ENCODE measurements at regions not wholly inside any gene's neighbourhood (a gene's known extent, or its start where the extent isn't known, plus 50 kb on each side); places are given as distances from the start of the nearest gene placed in this dataset.

GRCh38 chr18:10371165-10371564, 83.3 kb upstream of the APCDD1 start:
- no peak for TF ChIP-seq CTCF (conservative IDR thresholded peaks at IDR 0.05; ENCODE audit: low read depth, low read length)
- DNase-seq (ENCODE audit: low read depth), result no peak

GRCh38 chr18:10374195-10374594, 80.2 kb upstream of the APCDD1 start:
- TF ChIP-seq CTCF (conservative IDR thresholded peaks at IDR 0.05; ENCODE audit: low read depth, low read length), result no peak
- DNase-seq (ENCODE audit: low read depth), result no peak

More at GRCh38 chr18:10371165-10371564, 83.3 kb upstream of the APCDD1 start:
- no peak overlapping the region for H3K4me3 ChIP-seq (ENCODE audit: low read depth, low read length)

DNA sequence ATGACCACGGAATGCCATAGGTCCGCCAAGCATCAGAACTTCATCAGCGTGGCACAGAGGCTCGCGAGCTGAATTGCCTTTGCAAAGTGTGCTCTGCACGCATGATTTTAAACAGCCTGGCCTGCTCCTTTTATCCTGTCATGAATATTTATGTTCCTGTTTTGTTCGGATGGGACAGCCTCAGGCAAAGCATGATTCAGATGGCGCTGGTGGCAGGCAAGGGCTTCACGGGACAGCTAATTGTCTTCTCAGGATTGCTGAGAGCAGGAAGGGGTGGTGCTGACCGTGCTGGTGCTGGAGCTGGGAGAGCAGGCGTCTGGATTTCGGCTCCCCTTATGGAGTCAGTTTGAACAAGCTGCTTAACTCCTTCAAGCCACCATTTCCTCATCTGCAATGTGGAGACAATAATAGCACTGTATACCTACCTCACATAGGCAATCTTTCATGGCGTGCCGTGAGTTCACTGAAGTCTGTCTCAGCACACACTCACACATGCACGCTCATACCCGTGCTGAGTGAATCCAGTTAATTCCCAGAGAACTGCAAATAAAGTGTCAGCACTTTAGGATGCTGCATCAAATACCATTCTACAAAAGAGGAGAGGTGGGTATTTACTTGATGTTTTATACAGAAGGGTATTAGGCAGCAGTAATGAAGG, 79.7 kb upstream of the APCDD1 start:
- no peak for TF ChIP-seq CTCF (conservative IDR thresholded peaks at IDR 0.05; ENCODE audit: low read depth, low read length)
- DNase-seq (ENCODE audit: low read depth), result no peak
- no peak overlapping the region for H3K4me3 ChIP-seq (ENCODE audit: low read depth, low read length)

More at GRCh38 chr18:10374195-10374594, 80.2 kb upstream of the APCDD1 start:
- no peak overlapping the region for H3K4me3 ChIP-seq (ENCODE audit: low read depth, low read length)

DNA sequence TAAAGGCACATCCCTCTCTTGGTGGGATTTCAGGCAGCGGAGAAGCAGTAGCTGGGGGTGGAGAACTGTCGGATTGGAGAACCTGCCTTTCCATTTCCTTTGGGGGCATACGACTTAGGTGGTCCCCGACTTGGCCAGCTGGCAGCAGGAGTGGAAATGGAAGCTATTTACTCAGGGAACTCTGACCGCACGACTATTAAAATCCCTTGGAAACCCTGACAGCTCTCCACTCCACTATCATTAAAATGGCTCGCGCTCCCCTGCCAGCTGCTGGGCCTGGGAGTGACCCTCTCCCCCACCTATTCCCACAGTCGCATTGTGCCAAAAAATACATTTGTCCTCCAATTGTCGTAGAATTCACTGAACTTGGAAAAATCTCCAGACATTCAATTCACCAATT, 77.7 kb upstream of the APCDD1 start:
- no peak for DNase-seq (ENCODE audit: low read depth)
- TF ChIP-seq CTCF (conservative IDR thresholded peaks at IDR 0.05; ENCODE audit: low read depth, low read length), result no peak
- H3K4me3 ChIP-seq (ENCODE audit: low read depth, low read length), result no peak overlapping the region

DNA sequence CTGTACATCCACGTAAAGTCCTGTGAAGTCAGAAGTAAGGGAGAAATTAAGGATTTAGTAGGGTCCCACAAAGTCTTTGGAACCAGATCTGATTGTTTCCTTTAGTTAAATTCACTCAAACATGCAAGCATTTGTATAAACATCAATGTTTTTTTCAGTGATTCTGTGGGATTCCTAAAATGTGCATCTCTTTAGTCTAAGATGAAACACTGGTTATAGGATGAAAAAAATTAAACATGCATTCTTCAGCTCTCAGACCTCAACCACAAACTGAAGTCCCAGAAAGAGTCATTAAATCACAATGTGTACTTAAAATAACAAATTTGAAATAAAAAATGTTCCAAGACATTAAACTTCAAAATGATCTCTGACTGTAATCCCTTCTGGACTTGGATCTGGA, 76.5 kb upstream of the APCDD1 start:
- H3K4me3 ChIP-seq (ENCODE audit: low read depth, low read length), result no peak overlapping the region
- no peak for TF ChIP-seq CTCF (conservative IDR thresholded peaks at IDR 0.05; ENCODE audit: low read depth, low read length)
- DNase-seq (ENCODE audit: low read depth), result no peak

DNA sequence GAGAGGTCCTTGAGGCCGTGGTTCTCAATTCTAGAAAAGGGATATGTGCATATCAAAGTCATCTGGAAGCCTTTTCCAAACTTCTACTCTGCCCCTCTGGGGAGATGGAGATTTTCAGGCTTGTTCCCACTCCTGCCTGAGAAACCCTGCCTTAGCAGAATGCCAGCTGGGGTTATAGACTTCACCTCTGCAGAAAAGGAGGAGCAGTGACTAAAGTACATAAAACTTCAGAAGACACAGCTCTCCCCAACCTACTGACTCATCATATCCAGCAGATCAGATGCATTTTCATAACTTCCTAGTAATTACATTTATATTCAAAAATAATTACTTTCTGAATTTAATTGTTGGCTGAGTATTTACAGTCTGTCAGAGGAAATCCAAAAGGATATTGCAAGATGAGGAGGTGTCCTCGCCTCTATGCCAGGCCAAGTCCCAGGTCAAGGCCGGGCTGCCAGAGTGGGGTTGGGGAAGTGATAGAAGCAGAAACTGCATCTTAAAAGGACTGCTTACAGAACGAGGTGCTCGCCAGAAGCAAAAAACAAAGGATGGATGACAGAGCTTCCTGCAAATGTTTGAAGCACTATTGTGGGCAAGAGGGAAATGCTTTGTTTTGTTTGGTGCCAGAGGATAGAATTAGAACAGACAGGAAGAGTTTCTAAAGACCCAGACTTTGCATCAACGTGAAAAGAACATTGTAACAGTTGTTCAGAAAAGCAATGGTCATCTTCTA, 75.6 kb upstream of the APCDD1 start:
- no peak overlapping the region for H3K4me3 ChIP-seq (ENCODE audit: low read depth, low read length)
- TF ChIP-seq CTCF (conservative IDR thresholded peaks at IDR 0.05; ENCODE audit: low read depth, low read length), result no peak
- no peak for DNase-seq (ENCODE audit: low read depth)

- no peak overlapping the region for H3K4me3 ChIP-seq (ENCODE audit: low read depth, low read length)
- no peak for TF ChIP-seq CTCF (conservative IDR thresholded peaks at IDR 0.05; ENCODE audit: low read depth, low read length)
- DNase-seq (ENCODE audit: low read depth), result no peak
Measured at GRCh38 chr18:10379522-10379921, 74.9 kb upstream of the APCDD1 start.

All from choroid plexus epithelial cell (primary cell).